WTC11 (cell line): ENCODE measurements at regions not wholly inside any gene's neighbourhood (a gene's known extent, or its start where the extent isn't known, plus 50 kb on each side); places are given as distances from the start of the nearest gene placed in this dataset.

ENCODE experiments used
- CTCF ChIP-seq: fragments of 200-600 bp; IDR thresholded peaks from 2 replicates; pipeline ENCODE4 v1.8.0; 2022; ENCODE audit warnings: antibody characterized with exemption
- TP53 ChIP-seq: sonication (generic); formaldehyde crosslinking; IDR thresholded peaks from 2 replicates; pipeline ENCODE4 v1.8.1; 2023; ENCODE audit warnings: mild to moderate bottlenecking, missing genetic modification reagents

GRCh38 chrX:113954297-113954696 is 629.6 kb upstream of the HTR2C start:
- TF ChIP-seq CTCF = no peak
- TF ChIP-seq TP53 (CRISPR knock-in tag) = no peak
